Transverse colon (tissue), 3 donors: ENCODE measurements at regions not wholly inside any gene's neighbourhood (a gene's known extent, or its start where the extent isn't known, plus 50 kb on each side); places are given as distances from the start of the nearest gene placed in this dataset.

Source experiments
- POLR2A ChIP-seq: fragments of 450-650 bp; IDR thresholded peaks from one replicate; pipeline ENCODE4 v1.6.1; 2016; ENCODE audit warnings: antibody characterized with exemption, mild to moderate bottlenecking, moderate library complexity
- TF ChIP-seq, protein P1 (sequence below), 5 experiments: fragments of 200-600 bp in 3 of 5; fragments of 450-650 bp in 2 of 5; sonication (generic) in 3 of 5; IDR thresholded peaks; 1 replicate in 2 of 5; 2 replicates in 3 of 5; pipeline ENCODE4 v1.5.1; 2016 to 2017; ENCODE audit warnings: antibody characterized with exemption in 5 of 5, inconsistent platforms in 3 of 5, mild to moderate bottlenecking in 2 of 5, moderate library complexity in 1 of 5

DNA sequence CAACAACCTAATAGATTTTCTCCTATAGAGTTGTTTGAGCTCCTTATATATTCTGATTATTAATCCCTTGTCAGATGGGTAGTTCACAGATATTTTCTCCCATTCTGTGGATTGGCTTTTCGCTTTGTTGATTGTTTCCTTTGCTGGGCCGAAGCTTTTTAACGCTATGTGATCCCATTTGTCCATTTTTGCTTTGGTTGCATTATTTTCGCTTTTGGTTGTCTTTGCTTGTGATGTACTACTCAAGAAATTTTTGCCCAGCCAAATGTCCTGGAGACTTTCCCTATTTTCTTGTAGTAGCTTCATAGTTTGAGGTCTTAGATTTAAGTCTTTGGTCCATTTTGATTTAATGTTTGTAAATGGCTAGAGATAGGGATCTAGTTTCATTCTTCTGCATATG is 258.4 kb upstream of the FAR2 start:
- TF ChIP-seq, protein P1, sequence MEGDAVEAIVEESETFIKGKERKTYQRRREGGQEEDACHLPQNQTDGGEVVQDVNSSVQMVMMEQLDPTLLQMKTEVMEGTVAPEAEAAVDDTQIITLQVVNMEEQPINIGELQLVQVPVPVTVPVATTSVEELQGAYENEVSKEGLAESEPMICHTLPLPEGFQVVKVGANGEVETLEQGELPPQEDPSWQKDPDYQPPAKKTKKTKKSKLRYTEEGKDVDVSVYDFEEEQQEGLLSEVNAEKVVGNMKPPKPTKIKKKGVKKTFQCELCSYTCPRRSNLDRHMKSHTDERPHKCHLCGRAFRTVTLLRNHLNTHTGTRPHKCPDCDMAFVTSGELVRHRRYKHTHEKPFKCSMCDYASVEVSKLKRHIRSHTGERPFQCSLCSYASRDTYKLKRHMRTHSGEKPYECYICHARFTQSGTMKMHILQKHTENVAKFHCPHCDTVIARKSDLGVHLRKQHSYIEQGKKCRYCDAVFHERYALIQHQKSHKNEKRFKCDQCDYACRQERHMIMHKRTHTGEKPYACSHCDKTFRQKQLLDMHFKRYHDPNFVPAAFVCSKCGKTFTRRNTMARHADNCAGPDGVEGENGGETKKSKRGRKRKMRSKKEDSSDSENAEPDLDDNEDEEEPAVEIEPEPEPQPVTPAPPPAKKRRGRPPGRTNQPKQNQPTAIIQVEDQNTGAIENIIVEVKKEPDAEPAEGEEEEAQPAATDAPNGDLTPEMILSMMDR (IDR thresholded peaks at IDR 0.05), result no peak
- no peak for TF ChIP-seq POLR2A
